ENCODE measurements at regions not wholly inside any gene's neighbourhood (a gene's known extent, or its start where the extent isn't known, plus 50 kb on each side); places are given as distances from the start of the nearest gene placed in this dataset.
"Not testable (repeated sequence)": the region's sequence is repeated elsewhere in the genome, so short reads cannot be mapped to it uniquely, and the experiment has no call there.

DNA sequence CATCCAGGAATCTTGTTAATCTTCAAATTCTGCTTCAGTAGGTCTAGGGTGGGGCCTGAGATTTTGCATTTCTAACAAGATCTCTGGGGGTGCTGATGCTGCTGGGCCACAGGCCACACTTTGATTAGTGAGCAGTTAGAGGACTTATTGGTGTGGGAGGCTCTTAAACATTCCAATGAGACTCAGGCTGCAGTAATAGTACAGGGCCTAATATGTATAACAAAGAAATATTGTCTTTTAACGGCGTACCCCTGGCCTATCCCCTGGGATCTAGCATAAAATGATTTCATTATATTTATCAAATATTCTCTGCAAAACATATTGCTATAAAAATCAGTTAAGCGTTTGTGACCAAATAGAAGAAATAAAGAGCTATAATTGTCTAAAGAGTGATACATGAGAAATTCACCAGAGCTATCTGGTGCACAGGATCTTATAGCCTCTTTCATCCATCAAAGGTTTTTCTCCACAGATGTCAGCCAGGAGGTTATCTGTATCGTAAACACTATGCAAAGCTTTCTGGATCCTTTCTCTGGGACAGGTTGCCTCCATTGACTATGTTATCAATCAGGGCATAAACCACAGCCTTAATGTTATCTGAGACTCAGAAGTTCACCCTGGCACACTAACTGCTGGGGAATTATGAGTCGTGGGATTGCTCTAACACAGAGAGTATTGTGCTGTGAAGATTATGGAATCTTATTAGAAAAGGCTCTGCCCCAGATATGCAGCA lies 488.5 kb upstream of the MAP3K7 start:
- DNase-seq, result no peak

GRCh38 chr6:91063362-91063761 lies 476.5 kb upstream of the MAP3K7 start:
- DNase-seq, result no peak

- no peak for DNase-seq
These were observed 470.8 kb upstream of the MAP3K7 start for GRCh38 chr6:91057689-91058088.

DNA sequence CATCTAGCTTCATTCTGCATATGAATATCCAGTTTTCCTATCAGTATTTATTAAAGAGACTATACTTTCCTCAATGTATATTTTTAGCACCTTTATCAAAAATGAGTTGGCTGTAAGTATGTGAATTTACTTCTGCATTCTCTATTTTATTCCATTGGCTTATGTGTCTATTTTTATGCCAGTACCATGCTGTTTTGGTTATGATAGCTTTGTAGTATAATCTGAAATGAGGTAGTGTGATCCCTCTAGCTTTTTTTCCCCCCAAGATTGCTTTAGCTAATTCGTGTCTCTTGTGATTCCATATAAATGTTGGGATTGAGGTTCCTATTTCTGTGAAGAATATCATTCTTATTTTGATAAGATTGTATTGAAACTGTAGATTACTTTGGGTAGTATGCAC lies 469.1 kb upstream of the MAP3K7 start:
- DNase-seq, result no peak

DNA sequence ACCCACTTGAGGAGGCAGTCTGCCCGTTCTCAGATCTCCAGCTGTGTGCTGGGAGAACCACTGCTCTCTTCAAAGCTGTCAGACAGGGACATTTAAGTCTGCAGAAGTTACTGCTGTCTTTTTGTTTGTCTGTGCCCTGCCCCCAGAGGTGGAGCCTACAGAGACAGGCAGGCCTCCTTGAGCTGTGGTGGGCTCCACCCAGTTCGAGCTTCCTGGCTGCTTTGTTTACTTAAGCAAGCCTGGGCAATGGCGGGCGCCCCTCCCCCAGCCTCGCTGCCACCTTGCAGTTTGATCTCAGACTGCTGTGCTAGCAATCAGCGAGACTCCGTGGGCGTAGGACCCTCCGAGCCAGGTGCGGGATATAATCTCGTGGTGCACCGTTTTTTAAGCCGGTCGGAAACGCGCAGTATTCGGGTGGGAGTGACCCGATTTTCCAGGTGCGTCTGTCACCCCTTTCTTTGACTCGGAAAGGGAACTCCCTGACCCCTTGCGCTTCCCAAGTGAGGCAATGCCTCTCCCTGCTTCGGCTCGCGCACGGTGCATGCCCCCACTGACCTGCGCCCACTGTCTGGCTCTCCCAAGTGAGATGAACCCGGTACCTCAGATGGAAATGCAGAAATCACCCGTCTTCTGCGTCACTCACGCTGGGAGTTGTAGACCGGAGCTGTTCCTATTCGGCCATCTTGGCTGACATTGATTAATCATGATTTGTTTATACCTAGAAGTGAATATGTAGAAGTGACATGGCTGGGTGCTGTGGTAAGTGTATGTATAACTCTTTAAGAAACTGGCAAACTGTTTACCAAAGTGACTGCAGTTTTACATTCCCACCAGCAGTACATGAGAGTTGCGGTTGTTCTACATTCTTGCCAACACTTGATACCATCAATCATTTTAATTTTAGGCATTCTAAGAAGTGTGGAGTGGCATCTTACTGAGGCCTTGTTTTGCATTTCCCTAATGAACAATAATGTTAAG lies 465.9 kb upstream of the MAP3K7 start:
- DNase-seq, result not testable (repeated sequence)

GRCh38 chr6:91045161-91045560 lies 458.3 kb upstream of the MAP3K7 start:
- no peak for DNase-seq

DNA sequence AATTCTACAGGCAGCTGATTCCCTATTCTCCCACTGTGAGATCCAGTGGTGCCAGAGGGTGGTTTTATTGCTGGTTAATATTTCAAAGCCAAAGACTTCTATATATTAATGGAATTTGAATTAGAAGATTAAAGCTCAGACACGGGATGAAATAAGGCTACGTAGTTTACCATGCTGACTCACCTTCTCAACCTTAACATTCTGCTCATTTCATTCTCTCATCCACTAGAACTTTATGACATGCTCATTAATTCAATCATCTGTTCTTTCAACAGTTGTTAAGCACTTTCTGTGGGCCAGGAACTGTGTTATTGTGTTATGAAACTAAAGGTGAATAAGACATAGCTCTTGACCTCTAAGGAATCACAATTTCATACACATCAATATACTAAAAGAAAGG lies 456.9 kb upstream of the MAP3K7 start:
- DNase-seq, result no peak

- no peak for DNase-seq
These were observed 455.8 kb upstream of the MAP3K7 start for GRCh38 chr6:91042656-91043055.

DNA sequence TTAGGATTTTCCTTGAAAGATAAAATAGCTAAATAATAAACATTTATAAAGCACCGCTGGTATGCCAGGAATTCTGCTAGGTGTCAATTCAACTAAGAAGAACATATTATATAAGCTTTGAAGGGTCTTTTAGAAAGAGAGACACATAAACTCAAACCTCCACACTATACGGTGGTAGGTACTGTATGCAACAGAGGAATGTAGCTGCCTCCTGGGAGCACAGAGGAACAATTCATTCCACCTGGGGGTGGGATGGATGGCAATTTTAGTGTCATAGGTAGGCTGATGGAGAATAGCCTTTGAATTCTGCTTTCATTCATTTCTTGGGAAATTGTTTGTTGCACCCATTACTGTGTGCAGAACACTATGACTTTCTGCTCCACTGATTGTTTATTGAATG lies 447.1 kb upstream of the MAP3K7 start:
- DNase-seq, result no peak

DNA sequence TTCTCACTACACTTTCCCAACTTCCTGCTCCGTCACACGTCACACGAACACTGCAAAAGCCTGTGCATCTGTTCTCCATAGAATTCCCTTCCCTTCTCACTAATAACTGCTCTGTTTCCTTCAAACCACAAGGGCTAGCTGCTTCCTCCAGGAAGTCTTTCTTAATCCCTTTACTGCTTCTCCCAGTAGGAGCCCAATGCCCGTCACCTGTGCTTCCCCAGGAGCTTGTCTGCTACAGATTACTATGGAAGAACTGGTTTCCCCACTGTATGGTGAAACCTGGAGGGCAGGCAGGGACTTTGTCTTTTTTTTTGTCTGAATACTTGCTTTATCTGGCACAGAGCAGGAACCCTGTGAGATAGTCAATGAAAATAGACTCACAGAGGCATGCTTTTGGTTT lies 444.7 kb upstream of the MAP3K7 start:
- no peak for DNase-seq

DNA sequence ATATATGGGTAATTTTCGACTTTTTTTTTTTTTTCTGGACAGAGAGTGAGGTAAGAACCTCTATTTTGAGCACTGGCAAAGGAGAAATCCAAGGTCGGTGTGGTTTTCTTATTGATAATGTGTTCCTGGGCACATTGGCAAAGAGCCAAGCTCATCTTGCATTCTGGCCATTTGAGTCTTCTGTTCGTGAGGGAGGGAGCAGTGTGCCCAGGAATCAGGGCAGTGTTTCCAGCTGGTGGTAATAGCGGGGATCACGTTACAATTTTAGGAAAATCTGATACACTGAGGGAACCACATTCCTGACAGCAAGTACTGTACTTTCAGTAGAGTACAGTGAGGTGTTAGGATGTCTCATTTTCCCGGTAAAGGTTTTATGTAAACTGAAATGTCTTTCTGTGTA lies 442.3 kb upstream of the MAP3K7 start:
- DNase-seq, result no peak

- DNase-seq, result no peak
These were observed 436.7 kb upstream of the MAP3K7 start for GRCh38 chr6:91023529-91023928.

DNA sequence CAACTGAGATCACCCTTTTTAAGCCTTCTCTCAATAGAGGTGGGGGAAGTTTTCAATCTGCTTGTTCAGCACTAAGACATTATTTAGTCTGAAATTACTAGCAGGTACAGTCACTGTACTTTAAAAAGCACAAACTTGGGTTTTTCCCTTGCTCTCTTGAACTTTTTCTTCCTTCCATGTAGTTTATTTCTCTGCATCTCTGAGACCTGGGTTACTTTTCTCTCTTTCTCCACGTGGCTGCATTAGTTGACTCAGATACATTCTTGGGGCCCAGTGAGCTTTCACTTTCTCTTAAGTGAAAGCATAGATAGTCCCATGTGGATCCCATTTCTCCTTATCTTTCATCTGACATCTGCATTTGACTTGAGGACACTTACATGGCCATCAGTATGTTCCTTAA lies 433.9 kb upstream of the MAP3K7 start:
- no peak for DNase-seq

GRCh38 chr6:91018586-91018985 lies 431.7 kb upstream of the MAP3K7 start:
- DNase-seq, result no peak

- no peak for DNase-seq
These were observed 426.6 kb upstream of the MAP3K7 start for GRCh38 chr6:91013511-91013910.

DNA sequence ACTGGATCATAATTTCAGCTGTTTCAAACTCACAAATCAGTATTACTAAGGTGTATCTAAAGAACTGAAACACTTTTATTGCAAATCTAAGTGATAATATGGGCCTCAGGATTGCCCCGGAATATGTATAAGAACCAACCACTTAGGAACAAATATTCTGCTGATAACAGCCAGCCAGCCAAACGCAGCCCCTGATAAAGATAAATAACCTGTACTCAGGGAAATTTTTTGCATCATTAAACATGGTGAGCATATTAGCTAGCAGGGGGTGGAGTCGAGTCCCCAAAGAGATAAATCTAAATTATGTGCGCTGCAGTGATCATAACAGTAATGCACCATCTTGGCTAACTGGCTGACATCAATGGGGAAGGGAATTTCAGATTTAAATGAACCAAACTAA lies 410.2 kb upstream of the MAP3K7 start:
- DNase-seq, result no peak

DNA sequence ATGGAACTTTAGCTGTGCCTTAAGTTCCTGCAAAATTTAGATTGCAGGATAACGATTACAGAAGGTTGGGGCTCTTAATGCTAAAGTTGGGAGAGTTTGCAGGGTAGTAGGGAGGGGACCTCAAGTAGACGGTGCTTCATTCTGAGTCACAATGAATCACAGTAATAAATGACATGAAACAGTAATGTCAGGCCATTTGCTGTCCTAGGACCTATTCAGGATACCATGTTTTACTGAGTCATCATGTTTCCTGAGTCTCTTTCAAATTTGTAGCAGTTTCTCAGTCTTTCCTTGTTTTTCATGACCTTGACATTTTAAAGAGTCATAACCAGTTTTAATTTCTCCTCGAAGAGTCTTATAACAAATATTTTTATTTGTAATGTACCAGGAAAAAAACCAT lies 406.9 kb upstream of the MAP3K7 start:
- DNase-seq, result no peak

GRCh38 chr6:90989763-90990162 lies 402.9 kb upstream of the MAP3K7 start:
- no peak for DNase-seq

GRCh38 chr6:90984066-90984465 lies 397.2 kb upstream of the MAP3K7 start:
- no peak for DNase-seq

DNA sequence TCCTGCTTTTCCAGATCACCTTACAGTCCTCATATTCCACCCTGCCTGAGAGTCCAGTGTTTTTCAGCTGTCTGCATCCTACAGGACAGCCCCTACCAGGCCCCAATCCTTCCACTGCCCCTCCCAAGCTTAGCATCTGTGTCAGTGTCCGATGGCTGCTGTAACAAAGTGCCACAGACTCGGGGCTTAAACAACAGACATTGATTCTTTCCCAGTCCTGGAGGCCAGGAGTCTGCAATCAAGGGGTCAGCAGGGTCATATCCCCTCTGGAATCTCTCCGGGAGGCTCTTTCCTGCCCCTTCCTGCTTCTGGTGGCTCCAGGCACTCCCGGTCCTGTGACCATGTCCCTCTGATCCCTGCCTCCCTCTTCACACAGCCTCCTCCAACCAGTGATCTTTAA lies 396.6 kb upstream of the MAP3K7 start:
- no peak for DNase-seq

- no peak for DNase-seq
These were observed 395.7 kb upstream of the MAP3K7 start for GRCh38 chr6:90982581-90982980.

DNA sequence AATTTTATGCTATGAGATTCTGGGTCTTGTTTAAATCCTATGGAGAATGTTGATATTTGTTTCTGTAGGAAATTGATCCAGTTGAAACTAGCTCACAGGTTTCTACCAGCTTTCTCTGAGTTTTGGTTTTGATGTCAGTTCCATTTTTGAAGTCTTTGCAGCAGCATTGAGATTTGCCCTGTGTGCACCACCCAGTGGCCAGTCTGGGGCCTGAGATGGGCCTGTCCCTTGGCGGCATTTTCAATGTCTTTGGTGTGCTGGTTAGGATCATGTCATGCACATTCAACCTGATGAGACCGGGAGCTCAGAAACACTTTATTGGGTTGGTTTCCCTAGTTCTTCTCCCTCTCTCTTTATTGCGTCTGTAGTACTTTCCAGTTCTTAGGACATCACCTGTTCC lies 395.2 kb upstream of the MAP3K7 start:
- no peak for DNase-seq

GRCh38 chr6:90978046-90978445 lies 391.2 kb upstream of the MAP3K7 start:
- no peak for DNase-seq

- DNase-seq, result no peak
These were observed 390.6 kb upstream of the MAP3K7 start for GRCh38 chr6:90977513-90977912.
